GM06990 (cell line): ENCODE measurements at regions not wholly inside any gene's neighbourhood (a gene's known extent, or its start where the extent isn't known, plus 50 kb on each side); places are given as distances from the start of the nearest gene placed in this dataset.

Experiments used
- DNase-seq: peaks from one replicate; pipeline ENCODE4 v3.0.0-alpha.2; 2011; ENCODE audit not compliant: insufficient read length; ENCODE audit errors: extremely low read depth
- H3K27me3 ChIP-seq: replicated peaks from 2 replicates; pipeline ENCODE4 v1.6.0; 2011; ENCODE audit warnings: low read length; ENCODE audit not compliant: control insufficient read depth, insufficient read depth
- H3K36me3 ChIP-seq: 2 replicates; pipeline ENCODE4 v1.5.1; 2011; ENCODE audit warnings: low read length; ENCODE audit not compliant: control insufficient read depth, insufficient read depth
- H3K4me3 ChIP-seq: replicated peaks from 2 replicates; pipeline ENCODE4 v1.5.1; 2011; ENCODE audit warnings: low read depth, mild to moderate bottlenecking, control low read depth, low read length
- TF ChIP-seq, protein P1 (sequence below): IDR thresholded peaks from 2 replicates; pipeline ENCODE4 v1.5.1; 2011; ENCODE audit warnings: low read length, control low read depth, mild to moderate bottlenecking, inconsistent platforms; ENCODE audit not compliant: insufficient read depth, poor library complexity, severe bottlenecking

DNA sequence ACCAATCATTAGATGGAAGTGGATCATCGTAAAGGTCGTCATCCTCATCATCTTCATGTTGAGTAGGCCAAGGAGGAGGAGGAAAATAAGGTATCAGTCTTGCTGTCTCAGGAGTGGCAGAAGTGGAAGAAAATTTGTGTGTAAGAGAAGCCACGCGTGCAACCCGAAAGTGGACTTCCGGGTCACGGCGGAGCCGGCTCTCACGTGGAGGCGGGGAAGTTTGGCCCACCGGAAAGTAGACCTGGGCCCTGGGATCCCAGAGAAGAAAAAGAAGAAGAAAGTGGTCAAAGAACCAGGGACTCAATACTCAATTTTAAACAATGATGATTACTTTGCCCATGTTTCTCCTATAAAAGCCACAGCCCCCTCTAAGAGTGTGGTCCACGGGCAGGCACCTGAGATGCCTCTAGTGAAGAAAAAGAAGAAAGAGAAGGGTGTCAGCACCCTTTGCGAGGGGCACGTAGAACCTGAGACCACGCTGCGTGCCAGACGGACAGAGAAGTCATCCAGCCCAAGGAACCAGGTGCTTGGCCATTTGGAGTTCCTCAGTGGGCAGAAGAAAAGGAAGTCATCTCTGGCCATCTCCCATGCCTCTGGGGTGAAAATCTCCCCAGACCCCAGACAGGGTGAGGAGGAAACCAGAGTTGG is 365.8 kb downstream of the BCAT1 start:
- Histone ChIP-seq H3K36me3 (no peaks in the 10 kb centered on the region), H3K27me3 (no peaks in the 10 kb centered on the region), H3K4me3 (no peak overlapping the region)
- DNase-seq: no peak
- TF ChIP-seq, protein P1, sequence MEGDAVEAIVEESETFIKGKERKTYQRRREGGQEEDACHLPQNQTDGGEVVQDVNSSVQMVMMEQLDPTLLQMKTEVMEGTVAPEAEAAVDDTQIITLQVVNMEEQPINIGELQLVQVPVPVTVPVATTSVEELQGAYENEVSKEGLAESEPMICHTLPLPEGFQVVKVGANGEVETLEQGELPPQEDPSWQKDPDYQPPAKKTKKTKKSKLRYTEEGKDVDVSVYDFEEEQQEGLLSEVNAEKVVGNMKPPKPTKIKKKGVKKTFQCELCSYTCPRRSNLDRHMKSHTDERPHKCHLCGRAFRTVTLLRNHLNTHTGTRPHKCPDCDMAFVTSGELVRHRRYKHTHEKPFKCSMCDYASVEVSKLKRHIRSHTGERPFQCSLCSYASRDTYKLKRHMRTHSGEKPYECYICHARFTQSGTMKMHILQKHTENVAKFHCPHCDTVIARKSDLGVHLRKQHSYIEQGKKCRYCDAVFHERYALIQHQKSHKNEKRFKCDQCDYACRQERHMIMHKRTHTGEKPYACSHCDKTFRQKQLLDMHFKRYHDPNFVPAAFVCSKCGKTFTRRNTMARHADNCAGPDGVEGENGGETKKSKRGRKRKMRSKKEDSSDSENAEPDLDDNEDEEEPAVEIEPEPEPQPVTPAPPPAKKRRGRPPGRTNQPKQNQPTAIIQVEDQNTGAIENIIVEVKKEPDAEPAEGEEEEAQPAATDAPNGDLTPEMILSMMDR: no peak

DNA sequence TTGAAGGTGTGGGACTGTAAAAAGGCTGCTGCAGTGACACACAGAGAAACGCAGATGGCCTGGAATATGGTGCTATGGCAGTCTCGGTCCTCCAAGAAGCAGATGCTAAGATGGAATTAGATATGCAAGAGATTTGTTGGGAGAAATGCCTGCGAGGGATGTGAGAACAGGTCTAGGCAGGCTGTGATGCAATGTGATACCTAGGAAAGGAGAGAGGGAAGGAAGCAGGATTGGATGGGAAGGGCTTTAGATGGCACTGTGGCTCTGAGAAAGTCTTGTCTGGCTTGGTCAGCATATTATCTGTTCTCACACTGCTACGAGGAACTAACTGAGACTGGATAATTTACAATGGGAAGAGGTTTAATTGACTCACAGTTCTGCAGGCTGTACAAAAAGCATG is 374.4 kb downstream of the BCAT1 start:
- H3K27me3 ChIP-seq: no peaks in the 10 kb centered on the region
- no peak for DNase-seq
- no peak overlapping the region for H3K4me3 ChIP-seq
- TF ChIP-seq, protein P1: no peak
- H3K36me3 ChIP-seq: no peaks in the 10 kb centered on the region

DNA sequence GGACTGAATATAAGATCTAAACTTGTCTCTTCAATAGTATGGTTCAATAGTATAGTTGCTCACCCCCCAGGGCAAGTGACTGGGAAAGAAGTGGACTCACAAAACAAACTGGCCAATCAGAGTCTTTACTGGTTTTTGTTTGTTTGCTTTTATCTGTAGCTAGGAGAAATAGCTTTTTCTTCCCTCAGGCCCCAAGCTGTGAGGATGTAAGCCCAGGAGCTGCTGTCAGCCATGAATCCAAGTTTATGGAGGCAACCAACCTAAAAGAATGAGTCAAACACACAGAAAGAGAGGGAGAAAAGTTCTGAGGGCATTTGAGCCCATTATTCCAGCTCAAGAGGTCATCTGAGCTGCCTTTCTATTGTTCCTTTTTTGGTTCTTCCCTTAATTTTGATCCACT is 375.3 kb downstream of the BCAT1 start:
- no peak for DNase-seq
- TF ChIP-seq, protein P1: no peak
- Histone ChIP-seq H3K27me3 (no peaks in the 10 kb centered on the region), H3K36me3 (no peaks in the 10 kb centered on the region), H3K4me3 (no peak overlapping the region)

DNA sequence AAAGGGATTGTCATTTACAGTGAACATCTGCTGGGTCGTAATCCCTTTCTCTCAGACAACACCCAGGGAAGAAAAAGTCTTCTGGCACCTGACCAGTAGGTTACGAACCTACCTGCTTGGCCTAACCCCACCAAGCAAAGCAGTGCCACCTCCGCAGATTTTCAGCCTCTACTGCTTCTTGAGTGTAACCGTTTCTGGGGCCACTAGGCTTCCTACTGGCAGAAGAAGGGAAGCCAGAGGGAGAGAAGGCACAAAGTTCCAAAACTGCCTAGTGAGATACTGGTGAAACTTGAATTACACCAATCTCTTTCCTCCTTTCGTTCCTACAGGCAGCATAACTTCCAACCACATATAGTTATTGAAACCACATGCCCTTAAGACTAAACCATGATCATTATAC is 383.6 kb downstream of the BCAT1 start:
- no peak for DNase-seq
- Histone ChIP-seq H3K36me3 (no peaks in the 10 kb centered on the region), H3K4me3 (no peak overlapping the region), H3K27me3 (peaks cover 5% of the 10 kb centered on the region)
- TF ChIP-seq, protein P1: no peak

DNA sequence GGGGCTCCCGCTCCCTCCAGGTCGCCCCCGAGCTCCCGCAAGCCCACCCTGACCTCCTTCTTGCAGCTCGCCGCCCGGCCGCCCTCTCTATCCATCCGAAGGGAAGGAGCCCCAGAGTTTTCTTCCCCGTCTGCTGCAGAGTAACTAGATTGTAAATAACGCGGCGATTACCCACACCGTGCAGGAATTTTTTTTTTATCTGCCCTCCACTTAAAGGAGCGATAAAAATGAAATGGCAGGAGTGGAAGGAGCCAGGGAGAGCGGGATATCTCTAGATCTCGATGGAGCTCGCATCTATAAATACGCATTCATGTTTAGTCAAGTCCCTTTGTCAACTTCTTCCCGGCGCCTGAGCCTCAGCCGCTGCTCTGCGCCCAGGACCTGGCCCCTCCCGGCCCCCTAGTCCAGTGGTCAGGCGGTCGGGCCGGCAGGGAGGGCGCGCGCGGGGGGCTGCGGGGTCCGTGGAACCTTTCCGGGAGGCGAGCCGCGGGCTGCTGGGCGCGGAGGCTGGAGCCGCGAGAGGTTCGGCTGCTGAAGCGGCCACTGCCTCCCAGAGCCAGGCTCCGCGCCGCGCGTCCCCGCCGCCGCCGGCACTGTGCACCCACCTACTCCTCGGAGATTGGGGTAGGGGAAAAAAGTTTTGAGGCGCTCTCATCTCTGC is 386.0 kb downstream of the BCAT1 start:
- peak; percentile 9 for DNase-seq
- H3K4me3 ChIP-seq: peak overlapping the region; percentile 27; the same call in 1 of the 2 replicates
- TF ChIP-seq, protein P1: no peak

More for the DNA sequence above, 386.0 kb downstream of the BCAT1 start:
- peaks cover 5% of the 10 kb centered on the region for H3K27me3 ChIP-seq
- no peaks in the 10 kb centered on the region for H3K36me3 ChIP-seq
